IMR-90 (cell line): ENCODE measurements at regions not wholly inside any gene's neighbourhood (a gene's known extent, or its start where the extent isn't known, plus 50 kb on each side); places are given as distances from the start of the nearest gene placed in this dataset.

Source experiments
- BHLHE40 ChIP-seq: fragments of 150-350 bp; IDR thresholded peaks from 2 replicates; pipeline ENCODE4 v1.6.1; 2016; ENCODE audit warnings: mild to moderate bottlenecking, low read depth, low read length
- CEBPB ChIP-seq: IDR thresholded peaks from 2 replicates; pipeline ENCODE4 v1.6.1; 2012; ENCODE audit warnings: low read depth, low read length, improper control_type of control experiment
- CTCF ChIP-seq: conservative IDR thresholded peaks from 2 replicates; pipeline ENCODE4 v1.5.1; 2012; ENCODE audit warnings: mild to moderate bottlenecking, low read depth, low read length, improper control_type of control experiment
- ELK1 ChIP-seq: fragments of 150-350 bp; IDR thresholded peaks from 2 replicates; pipeline ENCODE4 v1.6.1; 2016; ENCODE audit warnings: low read depth, mild to moderate bottlenecking, low read length, moderate library complexity, borderline replicate concordance
- FOS ChIP-seq: fragments of 150-350 bp; IDR thresholded peaks from 2 replicates; pipeline ENCODE4 v1.6.1; 2016; ENCODE audit warnings: low read depth, low read length
- MAZ ChIP-seq: IDR thresholded peaks from 2 replicates; pipeline ENCODE4 v1.6.1; 2012; ENCODE audit warnings: low read depth, mild to moderate bottlenecking, low read length, improper control_type of control experiment, moderate library complexity, borderline replicate concordance
- MXI1 ChIP-seq: IDR thresholded peaks from 2 replicates; pipeline ENCODE4 v1.6.1; 2012; ENCODE audit warnings: low read depth, mild to moderate bottlenecking, low read length, moderate library complexity, borderline replicate concordance
- POLR2A ChIP-seq: IDR thresholded peaks from 2 replicates; pipeline ENCODE4 v1.6.1; 2012; ENCODE audit warnings: mild to moderate bottlenecking, low read depth, low read length
- RAD21 ChIP-seq: IDR thresholded peaks from 2 replicates; pipeline ENCODE4 v1.6.1; 2012; ENCODE audit warnings: low read length, improper control_type of control experiment
- RCOR1 ChIP-seq: IDR thresholded peaks from 2 replicates; pipeline ENCODE4 v1.6.1; 2012; ENCODE audit warnings: mild to moderate bottlenecking, low read length, improper control_type of control experiment; ENCODE audit not compliant: insufficient replicate concordance
- RFX5 ChIP-seq: IDR thresholded peaks from 2 replicates; pipeline ENCODE4 v1.8.0; 2012; ENCODE audit warnings: low read depth, mild to moderate bottlenecking, low read length, moderate library complexity
- SMC3 ChIP-seq: fragments of 150-350 bp; IDR thresholded peaks from 2 replicates; pipeline ENCODE4 v1.6.1; 2016; ENCODE audit warnings: low read depth, mild to moderate bottlenecking, antibody characterized with exemption, low read length, moderate library complexity
- USF2 ChIP-seq: fragments of 150-350 bp; IDR thresholded peaks from 2 replicates; pipeline ENCODE4 v1.6.1; 2017; ENCODE audit warnings: mild to moderate bottlenecking, antibody characterized with exemption, low read length, low read depth

- TF ChIP-seq CTCF (no peak), POLR2A (no peak), RCOR1 (no peak), MAZ (no peak), CEBPB (no peak), USF2 (no peak), MXI1 (no peak), RAD21 (no peak), SMC3 (no peak), ELK1 (no peak), BHLHE40 (no peak), FOS (no peak), RFX5 (no peak)
Measured at GRCh38 chr3:3351226-3351625, 171.7 kb upstream of the CRBN start.
